NCI-H1436 (cell line): ENCODE measurements at regions not wholly inside any gene's neighbourhood (a gene's known extent, or its start where the extent isn't known, plus 50 kb on each side); places are given as distances from the start of the nearest gene placed in this dataset.
"Not testable (repeated sequence)": the region's sequence is repeated elsewhere in the genome, so short reads cannot be mapped to it uniquely, and the experiment has no call there.

Source experiments
- DNase-seq: peaks from one replicate; lab custom pipeline; 2025; lab: John Stamatoyannopoulos, UW

GRCh38 chr10:36448760-36449691 lies 676.4 kb upstream of the ANKRD30A start:
- no peak for DNase-seq

GRCh38 chr10:36446881-36447280 lies 678.5 kb upstream of the ANKRD30A start:
- peak; percentile 24 for DNase-seq

- no peak for DNase-seq
Measured at GRCh38 chr10:36443233-36443632, 682.2 kb upstream of the ANKRD30A start.

- no peak for DNase-seq
Measured at GRCh38 chr10:36441557-36441956, 683.8 kb upstream of the ANKRD30A start.

- DNase-seq: no peak
Measured at GRCh38 chr10:36440539-36440938, 684.9 kb upstream of the ANKRD30A start.

GRCh38 chr10:36437367-36437766 lies 688.0 kb upstream of the ANKRD30A start:
- no peak for DNase-seq

GRCh38 chr10:36428507-36428906 lies 696.9 kb upstream of the ANKRD30A start:
- DNase-seq: no peak

- DNase-seq: no peak
Measured at GRCh38 chr10:36425131-36425797, 700.1 kb upstream of the ANKRD30A start.

GRCh38 chr10:36424502-36424901 lies 700.9 kb upstream of the ANKRD30A start:
- DNase-seq: no peak

GRCh38 chr10:36423821-36424248 lies 701.6 kb upstream of the ANKRD30A start:
- DNase-seq: no peak

- DNase-seq: no peak
Measured at GRCh38 chr10:36421992-36422391, 703.4 kb upstream of the ANKRD30A start.

GRCh38 chr10:36416513-36416912 lies 708.9 kb upstream of the ANKRD30A start:
- no peak for DNase-seq

GRCh38 chr10:36412942-36413341 lies 712.5 kb upstream of the ANKRD30A start:
- DNase-seq: no peak

- not testable (repeated sequence) for DNase-seq
Measured at GRCh38 chr10:36400238-36400637, 725.2 kb upstream of the ANKRD30A start.

- no peak for DNase-seq
Measured at GRCh38 chr10:36393801-36394200, 731.6 kb upstream of the ANKRD30A start.

GRCh38 chr10:36391405-36391804 lies 734.0 kb upstream of the ANKRD30A start:
- no peak for DNase-seq

- DNase-seq: no peak
Measured at GRCh38 chr10:36390221-36390620, 735.2 kb upstream of the ANKRD30A start.

GRCh38 chr10:36388166-36388565 lies 737.2 kb upstream of the ANKRD30A start:
- DNase-seq: no peak

- no peak for DNase-seq
Measured at GRCh38 chr10:36385693-36386092, 739.7 kb upstream of the ANKRD30A start.

- no peak for DNase-seq
Measured at GRCh38 chr10:36383349-36383748, 741.3 kb upstream of the FZD8 start.

- DNase-seq: no peak
Measured at GRCh38 chr10:36381748-36382147, 739.7 kb upstream of the FZD8 start.

- DNase-seq: no peak
Measured at GRCh38 chr10:36380538-36380937, 738.4 kb upstream of the FZD8 start.

- no peak for DNase-seq
Measured at GRCh38 chr10:36375107-36375506, 733.0 kb upstream of the FZD8 start.
